CD4-positive, alpha-beta T cell treated with Interleukin-15 for 1 hour (primary cell): ENCODE measurements at regions not wholly inside any gene's neighbourhood (a gene's known extent, or its start where the extent isn't known, plus 50 kb on each side); places are given as distances from the start of the nearest gene placed in this dataset.
"Not testable (repeated sequence)": the region's sequence is repeated elsewhere in the genome, so short reads cannot be mapped to it uniquely, and the experiment has no call there.

Experiments used
- DNase-seq: peaks from one replicate; pipeline ENCODE4 v3.0.0-alpha.2; 2020

DNA sequence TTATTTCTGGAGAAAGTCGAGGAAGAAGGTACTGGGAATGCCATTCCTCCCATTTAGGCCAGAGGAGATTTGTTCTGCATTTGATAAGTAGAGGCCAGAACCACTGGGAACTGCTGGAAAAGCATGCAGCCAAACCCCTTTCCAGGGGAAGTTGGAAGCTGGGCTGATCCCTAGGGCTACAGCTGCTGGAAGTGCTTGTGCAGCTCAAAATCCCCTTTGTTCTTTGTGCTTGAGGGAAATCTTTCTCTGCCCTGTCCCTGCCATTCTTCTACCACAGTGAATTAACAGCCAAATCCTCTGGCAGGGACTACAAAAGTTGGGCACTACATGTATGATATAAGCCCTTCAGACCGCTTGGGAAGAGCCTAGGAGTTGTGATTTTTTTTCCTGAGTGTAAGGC lies 734.1 kb downstream of the LRRIQ3 start:
- DNase-seq = no peak

- no peak for DNase-seq
Observed at GRCh38 chr1:73452522-73452921, 745.5 kb downstream of the LRRIQ3 start.

DNA sequence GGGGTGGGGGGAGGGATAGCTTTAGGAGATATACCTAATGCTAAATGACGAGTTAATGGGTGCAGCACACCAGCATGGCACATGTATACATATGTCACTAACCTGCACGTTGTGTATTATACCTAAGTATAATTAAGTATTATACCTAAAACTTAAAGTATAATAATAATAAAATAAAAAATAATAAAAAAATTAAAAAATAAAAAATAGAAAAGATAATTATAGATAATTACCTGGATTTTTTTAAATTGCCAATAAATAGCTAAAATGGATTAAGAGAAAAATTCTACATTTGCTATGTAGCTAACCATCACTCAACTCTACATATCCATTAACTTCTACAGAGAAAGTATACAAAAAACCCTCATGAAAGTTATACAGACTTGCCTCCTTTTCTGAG lies 747.3 kb downstream of the LRRIQ3 start:
- DNase-seq = not testable (repeated sequence)

DNA sequence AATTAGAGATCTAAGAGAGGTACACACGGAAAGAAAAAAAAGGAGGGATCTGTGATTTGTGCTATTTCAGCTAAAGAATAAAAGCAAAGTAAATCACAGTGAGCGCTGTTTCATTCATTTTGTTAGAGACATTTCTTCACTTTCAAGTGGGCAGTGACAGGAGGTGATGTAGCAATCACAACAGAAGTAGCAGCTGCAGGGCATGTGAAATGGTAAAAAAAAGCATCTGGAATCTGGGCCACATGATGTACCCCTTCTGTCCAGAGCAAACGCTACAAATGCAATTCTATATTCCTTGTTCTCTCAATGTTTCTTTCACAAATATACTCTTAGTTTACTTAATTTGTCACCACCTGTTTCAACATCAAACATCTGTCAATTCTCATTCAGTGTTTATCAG lies 786.5 kb downstream of the LRRIQ3 start:
- no peak for DNase-seq

GRCh38 chr1:73401666-73402065 lies 796.3 kb downstream of the LRRIQ3 start:
- no peak for DNase-seq

- DNase-seq = no peak
Observed at GRCh38 chr1:73382966-73383365, 815.0 kb downstream of the LRRIQ3 start.

- no peak for DNase-seq
Observed at GRCh38 chr1:73366734-73367413, 831.1 kb downstream of the LRRIQ3 start.

DNA sequence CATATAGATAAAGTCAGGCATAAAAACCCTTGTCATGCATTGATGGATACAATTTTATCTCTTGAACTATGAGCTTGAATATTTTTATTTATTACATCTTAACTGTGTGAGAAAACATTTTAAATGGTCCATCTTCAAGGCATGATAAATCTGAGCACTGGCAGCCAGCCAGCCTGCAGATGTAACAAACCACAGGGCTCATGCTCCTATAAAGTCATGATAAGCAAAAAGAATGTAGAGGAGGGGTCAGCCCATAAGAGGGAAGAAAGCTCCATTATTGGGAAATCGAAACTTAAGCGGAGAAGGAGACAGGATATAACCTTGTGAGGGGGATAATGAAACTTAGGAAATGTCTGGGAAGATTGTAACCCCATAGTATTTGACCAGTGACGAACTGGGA lies 839.0 kb downstream of the LRRIQ3 start:
- DNase-seq = no peak

DNA sequence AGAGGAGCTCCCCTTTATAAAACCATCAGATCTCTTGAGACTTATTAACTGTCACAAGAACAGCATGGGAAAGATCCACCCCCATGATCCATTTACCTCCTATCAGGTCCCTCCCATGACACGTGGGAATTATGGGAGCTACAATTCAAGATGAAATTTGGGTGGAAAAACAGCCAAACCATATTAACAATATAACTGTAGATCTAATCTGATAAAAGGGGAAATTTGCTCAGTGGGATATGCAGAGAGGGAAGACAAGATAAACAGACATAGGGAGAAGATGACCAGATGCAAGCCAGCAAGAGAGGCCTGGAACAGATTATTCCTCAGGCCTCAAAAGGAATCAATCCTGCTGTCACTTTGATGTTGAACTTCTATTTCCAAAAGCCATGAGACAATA lies 841.5 kb downstream of the LRRIQ3 start:
- no peak for DNase-seq

GRCh38 chr1:73343947-73344346 lies 854.0 kb downstream of the LRRIQ3 start:
- no peak for DNase-seq

DNA sequence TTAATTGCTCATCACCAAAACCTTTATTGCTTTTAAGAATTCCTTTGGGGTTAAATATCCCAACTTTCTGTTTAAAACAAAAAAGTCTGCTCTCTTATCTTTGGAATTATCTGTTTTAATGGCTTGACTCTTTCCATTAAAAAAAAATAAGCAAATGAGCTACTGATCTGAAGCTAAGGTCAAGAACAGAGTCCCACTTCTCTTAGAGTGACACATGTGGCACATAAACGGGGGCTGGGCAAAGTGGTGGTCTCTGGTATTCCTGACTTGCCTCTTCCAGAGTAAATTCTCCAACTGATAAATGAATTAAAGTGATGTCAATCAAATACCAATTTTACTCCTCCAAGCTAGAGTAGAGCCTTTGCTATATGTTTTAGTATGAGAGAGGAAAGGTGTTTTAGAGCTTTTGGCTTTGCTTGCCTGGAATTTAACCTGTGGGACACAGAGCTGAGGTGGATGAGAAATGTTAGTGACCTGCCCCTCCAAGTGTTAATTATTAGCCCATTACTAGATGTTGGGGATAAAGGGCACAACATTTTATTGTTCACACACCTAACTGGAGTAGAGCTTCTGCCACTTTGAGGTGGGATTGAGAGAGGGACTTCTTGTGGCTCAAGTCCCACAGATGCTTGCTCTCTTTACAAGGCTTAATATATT lies 864.0 kb downstream of the LRRIQ3 start:
- DNase-seq = no peak

DNA sequence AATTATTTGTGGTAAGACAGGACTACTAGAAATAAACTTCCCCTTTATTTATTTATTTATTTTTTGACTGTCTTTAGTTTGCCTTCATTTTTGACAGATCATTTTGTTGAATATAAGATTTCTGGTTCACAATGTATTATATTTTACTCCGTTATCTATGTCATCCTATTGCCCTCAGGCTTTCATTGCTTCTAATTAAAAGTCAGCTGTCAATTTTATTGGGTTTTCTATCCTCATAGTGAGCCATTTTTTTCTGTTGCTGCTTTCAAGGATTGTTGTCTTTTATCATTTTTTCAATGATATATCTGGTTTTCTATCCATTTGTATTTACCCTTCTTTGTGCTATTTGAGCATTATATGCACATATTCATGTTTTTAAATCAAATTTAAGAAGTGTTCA lies 866.2 kb downstream of the LRRIQ3 start:
- no peak for DNase-seq

DNA sequence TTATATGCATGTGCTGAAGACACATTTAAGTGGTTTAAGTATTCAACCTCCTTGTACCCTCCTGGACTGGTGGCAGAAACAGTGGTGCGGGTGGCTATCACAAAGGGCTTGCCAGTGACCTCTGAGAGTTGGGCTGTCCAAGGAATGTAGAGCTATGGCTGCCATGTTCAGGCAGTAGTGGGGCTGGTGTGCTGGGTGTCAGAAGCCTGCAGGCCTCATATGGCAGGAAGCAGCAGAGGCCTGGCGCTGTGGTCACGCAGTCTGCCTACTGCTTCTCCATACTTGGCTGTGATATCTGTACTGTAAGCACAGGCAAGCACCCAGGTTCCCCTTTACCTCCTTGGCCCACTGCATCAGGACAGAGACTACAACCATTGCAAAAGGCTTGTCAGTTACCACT lies 870.0 kb downstream of the LRRIQ3 start:
- DNase-seq = no peak

GRCh38 chr1:73327180-73327793 lies 870.7 kb downstream of the LRRIQ3 start:
- DNase-seq = peak; percentile 13

GRCh38 chr1:73326663-73327062 lies 871.3 kb downstream of the LRRIQ3 start:
- no peak for DNase-seq

- DNase-seq = no peak
Observed at GRCh38 chr1:73310797-73311381, 887.1 kb downstream of the LRRIQ3 start.

- DNase-seq = no peak
Observed at GRCh38 chr1:73306899-73307555, 890.9 kb downstream of the LRRIQ3 start.

- no peak for DNase-seq
Observed at GRCh38 chr1:73273886-73274285, 924.1 kb downstream of the LRRIQ3 start.

DNA sequence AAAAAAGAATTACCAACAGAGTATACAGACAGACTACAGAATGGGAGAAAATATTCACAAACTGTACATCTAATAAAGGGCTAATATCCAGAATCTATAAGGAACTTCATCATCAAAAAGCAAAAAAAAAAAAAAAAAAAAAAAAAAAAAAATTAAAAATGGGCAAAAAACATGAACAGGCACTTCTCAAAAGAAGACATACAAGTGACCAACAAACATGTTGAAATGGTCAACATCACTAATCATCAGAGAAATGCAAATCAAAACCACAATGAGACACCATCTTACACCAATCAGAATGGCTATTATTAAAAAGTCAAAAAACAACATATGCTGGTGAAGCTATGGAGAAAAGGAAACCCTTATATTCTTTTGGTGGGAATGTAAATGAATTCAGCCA lies 952.8 kb downstream of the LRRIQ3 start:
- not testable (repeated sequence) for DNase-seq

- DNase-seq = no peak
Observed at GRCh38 chr1:73218995-73219546, 936.7 kb upstream of the NEGR1 start.

DNA sequence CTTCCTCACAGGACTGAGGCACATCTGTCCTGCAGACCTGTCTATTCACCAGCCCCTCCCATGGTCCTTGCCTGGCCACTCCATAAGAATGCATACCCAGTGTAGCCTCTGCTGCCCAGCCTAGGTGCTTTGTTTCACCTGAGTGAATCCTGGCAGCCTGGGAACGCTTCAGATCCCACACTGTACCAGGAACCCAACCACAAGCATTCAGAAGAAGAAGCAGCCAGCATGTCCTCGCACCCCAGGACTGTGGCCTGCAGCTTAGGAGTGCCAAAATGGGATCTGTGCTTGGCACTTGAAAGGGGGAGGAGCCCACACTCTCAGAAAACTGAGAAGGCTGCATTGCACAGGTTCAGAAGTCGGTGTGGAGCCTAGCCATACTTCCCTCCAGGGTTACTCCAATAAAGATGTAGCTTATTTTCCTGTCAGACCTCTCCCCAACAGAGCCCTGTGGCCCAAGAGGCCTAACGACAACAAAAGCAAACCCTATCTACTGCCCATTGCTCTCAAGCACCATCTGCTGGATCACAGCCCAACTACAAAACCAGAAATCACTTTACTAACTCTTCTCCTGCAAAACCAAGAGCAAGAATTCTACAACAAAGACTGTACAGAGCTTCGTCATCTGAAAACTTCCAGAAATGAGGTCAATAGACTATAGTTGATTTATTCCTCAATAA lies 923.1 kb upstream of the NEGR1 start:
- DNase-seq = no peak

- DNase-seq = no peak
Observed at GRCh38 chr1:73197972-73198371, 915.6 kb upstream of the NEGR1 start.

DNA sequence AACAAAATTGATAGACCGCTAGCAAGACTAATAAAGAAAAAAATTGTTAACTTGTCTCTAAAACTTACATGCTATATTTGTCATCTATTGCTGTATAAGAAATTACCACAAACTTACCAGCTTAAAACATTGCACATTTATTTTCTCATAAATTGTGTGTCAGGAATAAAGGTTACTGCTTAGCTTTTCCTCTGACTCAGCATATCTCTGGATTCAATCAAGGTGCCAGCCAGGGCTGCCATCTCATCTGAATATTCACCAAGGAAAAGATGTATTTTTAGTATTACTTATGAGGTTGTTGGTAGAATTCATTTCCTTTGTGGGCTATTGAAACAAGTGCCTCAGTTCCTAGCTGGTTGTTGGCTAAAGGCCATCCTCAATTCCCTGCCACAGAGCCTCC lies 912.6 kb upstream of the NEGR1 start:
- DNase-seq = no peak
